SU-DHL-6 (cell line): ENCODE measurements at regions not wholly inside any gene's neighbourhood (a gene's known extent, or its start where the extent isn't known, plus 50 kb on each side); places are given as distances from the start of the nearest gene placed in this dataset.

Source experiments
- CTCF ChIP-seq: fragments of 200-600 bp; sonication (generic); IDR thresholded peaks from one replicate; pipeline ENCODE4 v1.5.1; 2017; ENCODE audit warnings: antibody characterized with exemption, mild to moderate bottlenecking, low read length, moderate library complexity; ENCODE audit not compliant: insufficient read depth, poor library complexity, severe bottlenecking
- EZH2phosphoT487 ChIP-seq: fragments of 200-600 bp; sonication (generic), shearing (Covaris generic); conservative IDR thresholded peaks from 2 replicates; pipeline ENCODE4 v1.6.1; 2018; ENCODE audit warnings: mild to moderate bottlenecking, antibody characterized with exemption, low read length, moderate library complexity, mixed read lengths

DNA sequence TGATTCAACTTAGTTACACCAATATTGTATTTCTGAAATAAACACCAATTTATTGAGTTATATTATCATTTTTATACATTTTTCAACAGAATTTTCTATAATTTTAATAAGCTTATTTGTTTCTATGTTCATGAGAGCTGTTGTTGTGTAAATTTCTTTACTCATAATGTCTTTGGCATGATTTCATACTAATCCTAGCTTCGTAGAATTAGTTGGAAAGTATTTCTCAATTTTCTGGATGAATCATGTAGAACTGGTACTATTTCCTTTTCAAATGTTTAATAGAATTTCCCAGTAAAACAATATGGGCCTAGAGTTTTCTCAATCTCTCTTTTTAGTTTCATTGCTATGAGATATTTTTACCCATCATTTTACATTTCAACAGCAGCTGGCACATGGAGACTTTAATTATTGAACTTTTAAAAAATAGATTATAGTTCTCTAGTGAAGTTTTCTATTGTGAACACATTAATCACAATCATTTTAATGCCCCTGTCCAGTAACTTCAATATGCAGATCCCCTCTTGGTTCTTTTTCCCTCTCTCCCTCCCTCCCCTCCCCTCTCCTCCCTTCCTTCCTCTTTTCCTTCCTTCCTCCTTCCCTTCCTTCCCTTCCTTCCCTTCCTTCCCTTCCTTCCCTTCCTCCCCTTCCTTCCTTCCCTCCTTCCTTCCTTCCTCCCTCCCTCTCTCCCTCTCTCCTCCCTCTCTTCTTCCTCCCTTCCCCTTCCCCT, 1357.1 kb downstream of the ZPLD1 start:
- TF ChIP-seq CTCF: no peak
- no peak for TF ChIP-seq EZH2phosphoT487
